GM03348 (cell line): ENCODE measurements at regions not wholly inside any gene's neighbourhood (a gene's known extent, or its start where the extent isn't known, plus 50 kb on each side); places are given as distances from the start of the nearest gene placed in this dataset.
A peak's percentile ranks its signal among the peaks of the same experiment; 100 is the strongest.
"Not testable (repeated sequence)": the region's sequence is repeated elsewhere in the genome, so short reads cannot be mapped to it uniquely, and the experiment has no call there.

Experiments used
- DNase-seq: peaks from one replicate; pipeline ENCODE4 v3.0.0; 2012; ENCODE audit warnings: low spot score

DNA sequence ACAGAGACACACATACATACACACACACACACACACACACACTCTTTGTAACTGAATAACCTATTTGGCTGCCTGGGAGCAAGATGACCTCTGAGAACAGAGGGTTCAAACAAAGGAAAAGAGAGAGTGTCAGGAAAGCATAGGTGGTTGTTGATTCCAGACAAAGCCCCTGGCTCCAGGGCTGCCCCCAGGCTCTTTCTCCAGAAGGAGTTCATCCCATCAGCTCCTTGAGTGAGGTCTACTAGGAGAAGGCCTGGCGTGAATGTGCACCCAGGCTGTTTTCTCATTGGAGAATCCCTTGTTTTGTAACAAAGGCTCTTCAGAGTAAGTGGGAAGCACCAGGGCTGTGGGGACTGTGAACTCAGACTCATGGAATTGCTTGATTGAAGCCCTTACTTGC, 151.9 kb downstream of the EMP1 start:
- no peak for DNase-seq

DNA sequence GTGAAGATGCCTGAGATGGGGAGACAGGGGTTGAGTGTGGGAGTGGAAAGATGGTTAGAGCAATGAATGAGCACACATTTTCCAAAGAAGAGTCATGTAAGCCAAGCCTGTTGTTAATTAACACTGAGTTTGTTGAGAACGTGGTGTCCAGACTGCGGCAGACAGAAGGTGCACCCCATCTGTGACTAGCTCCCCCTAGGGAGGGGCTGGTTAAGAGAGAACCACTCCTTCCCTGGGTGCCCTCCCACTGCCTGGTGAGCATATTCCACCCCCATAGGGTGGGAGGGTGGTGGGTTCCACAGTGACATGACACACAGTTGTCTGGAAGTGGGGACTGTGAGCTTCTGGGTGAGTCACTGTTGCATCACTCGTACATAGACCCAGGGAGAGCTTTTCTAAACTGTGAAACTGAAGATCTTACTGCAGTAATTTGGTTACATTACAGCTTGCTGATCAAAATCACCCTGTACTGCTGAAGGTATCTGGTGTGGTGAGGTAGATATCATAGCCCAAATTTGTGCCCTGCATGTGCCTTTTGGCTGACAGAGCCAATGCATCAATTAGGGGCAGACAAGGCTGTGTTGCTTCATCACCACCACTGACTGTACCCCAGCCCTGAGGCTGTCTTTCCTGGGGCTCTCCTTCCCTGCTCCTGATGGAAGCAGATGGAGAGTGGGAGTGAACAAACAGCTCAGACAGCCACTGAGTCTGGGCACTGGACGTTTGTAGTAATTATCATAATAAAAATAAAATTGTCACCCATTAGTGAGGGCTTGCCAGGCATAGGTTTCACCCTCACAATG, 150.9 kb downstream of the EMP1 start:
- DNase-seq: peak; percentile 83

DNA sequence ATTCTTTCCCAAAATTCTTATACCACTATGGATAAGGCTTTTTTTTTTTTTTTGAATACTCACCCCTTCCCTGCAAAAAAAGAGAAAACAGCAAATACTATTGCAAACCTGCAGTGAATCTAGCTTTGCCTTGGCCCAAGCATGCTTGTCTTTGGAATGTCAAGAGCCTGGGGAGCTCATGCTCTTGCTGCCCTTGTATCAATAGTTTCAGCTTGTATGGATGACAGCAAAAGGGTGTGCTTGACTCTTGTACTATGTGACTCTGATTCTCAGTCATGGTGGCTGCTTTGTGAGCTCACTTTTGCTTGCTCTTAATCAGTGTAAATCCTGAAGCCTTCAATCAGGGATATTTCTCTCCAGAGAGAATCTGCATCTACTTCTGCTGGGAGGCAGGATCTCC, 149.2 kb downstream of the EMP1 start:
- no peak for DNase-seq

DNA sequence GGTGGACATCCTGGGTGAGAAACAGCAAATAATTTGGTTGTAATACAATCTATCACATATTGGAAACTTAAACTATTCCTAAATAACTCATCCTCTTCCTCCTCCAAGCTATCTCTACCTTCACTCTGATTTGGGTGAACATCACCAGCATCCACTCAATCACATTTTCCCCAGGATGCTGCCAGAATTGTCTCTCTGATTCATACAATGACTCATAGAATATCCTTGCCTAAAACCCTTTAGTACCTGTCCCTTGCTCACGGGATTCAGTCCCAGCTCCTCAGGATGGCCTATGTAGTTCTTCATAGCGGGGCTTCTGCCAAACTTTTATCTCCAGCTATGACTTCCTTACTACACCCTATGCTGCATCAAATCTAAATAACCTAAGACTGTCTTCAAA, 146.8 kb downstream of the EMP1 start:
- no peak for DNase-seq

DNA sequence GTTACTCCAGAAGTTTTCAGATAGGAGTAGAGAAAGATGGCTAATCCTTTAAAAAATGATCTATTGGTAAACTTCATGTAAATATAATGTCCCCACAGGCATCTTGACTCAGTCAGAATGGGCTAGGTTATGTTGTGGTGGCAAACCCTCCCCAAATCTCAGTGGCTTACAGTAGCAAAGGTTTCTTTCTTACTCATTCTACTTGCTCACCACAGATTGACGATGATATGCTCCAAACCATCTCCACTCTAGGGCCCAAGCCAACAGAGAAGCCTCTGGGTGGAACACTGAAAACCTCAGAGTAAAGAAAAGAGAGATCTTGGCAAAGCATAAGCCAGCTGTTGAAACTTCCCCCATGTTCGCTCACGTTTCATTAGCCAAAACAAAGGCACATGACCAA, 146.4 kb downstream of the EMP1 start:
- DNase-seq: no peak

DNA sequence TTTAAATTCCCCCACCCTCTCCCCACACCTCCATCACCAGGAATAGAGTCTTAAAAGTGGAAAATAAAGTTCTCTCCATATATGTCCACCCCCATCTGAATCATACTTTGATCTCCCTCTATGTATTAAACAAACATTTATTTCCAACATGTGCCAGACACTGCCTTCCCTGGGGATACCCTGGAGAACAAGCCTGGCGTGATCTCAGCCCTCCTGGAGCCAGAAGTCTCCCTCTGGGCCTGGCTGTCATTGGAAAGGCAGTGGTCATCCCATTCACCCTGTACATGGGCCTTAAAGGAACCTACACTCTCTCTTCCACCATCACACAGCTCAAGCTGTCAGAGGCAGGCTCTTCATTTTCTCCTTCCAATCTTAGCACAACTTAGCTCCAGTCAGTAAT, 143.6 kb downstream of the EMP1 start:
- no peak for DNase-seq

DNA sequence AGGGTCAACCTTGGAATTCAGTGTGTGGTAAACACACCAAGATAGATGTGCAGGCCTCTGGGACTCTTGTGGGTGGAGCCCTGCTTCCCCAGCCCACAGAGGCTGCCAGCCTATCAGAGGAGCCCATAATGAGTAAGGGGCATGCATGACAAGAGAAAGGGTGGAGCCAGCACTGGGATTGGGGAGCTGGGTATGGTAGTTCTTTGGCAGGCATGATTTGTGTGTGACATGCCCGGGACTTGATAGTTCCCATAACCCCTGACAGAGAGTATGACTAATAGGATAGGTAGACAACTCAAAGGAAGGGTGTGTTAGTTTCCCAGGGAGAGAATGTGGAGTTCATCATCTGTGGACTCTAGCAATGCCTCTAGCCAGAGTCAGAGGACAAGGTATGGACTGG, 143.0 kb downstream of the EMP1 start:
- DNase-seq: no peak

DNA sequence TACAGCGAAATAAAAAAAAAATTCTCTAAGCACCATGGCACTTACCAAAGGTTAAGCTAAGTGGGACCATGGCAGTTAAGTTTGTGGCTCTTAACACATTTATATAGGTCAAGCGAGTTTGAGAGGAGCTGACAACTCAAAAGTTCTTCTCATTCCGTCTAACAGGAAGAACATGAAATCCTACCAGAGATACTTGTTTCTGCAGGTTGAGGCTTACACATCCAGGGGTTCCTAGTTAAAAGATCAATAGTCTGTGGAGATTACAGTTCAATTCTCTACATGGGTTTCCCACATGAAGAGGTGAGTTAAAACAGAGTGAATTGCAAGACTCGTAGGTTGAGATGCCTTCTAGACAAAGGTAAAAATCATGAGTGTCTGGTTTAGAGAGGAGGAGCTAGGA, 142.6 kb downstream of the EMP1 start:
- no peak for DNase-seq

DNA sequence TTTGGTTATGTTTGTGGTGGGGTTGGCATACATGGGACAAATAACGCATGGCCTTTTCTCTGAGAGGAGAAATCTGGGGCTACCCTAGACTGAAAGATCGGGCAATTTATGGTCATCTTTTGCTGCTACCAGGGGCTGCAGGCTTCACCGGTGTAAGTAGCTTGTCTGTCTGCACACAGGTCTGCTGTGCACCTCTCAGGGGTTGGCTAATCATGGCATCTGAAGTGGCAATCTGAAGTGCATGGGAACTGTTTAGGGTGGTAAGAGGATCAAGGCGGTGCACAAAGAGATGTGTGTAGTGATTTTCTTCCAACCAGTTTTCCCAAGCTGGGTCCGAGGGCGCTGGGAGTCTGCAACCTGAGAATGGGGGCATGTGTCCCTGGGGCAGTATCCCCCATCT, 141.3 kb downstream of the EMP1 start:
- DNase-seq: no peak

DNA sequence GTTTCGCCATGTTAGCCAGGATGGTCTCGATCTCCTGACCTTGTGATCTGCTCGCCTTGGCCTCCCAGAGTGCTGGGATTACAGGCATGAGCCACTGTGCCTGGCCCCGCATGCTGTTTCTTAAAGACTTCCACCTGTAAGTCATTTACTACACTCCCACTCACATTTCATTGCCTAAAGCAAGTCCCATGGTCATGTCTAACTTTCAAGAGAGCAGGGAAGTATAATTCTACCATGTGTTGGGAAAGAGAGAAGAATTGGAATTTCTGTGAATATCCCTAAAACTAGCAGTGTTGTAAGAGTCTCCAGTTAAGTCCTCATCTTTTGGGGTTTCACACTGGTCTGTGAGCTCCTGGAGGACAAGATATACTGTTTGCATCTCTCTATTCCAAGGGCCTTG, 139.7 kb downstream of the EMP1 start:
- DNase-seq: no peak

DNA sequence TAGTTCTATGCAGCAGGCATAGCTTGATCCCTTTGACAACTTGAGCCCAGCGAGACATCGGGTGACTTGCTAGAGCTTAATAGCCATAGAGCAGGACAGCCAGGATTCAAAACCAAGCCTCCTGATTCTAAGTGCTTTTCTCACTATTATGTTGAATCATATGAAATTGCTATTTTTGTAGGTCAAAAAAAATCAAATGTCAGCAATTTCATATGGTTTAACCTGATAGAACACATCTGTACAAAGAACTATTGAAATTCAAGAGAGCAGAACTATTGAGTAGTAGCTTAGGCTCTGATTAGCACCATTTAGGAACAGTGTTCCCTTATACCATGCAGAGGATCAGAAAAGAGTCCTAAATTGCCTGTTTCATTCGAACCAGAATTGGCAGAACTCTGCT, 132.0 kb downstream of the EMP1 start:
- no peak for DNase-seq

DNA sequence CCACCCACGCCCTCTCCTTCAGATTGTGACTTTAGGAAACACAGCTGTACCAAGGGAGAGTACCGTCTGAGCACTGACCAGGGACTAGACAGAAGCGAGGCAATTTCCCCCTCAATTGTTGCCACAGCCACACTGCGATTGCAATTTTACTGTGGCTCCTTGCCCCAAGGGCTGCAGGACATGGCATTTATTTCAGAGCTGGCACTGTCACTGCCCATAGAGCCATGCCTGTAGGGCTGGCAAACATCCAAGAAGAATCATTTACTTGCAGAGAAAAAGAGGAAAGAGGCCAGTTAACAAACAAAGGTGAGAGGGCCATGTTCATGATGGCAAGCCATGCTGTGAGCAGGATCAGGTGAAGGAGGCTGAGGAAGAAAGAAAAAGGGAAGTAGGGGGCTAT, 129.6 kb downstream of the EMP1 start:
- no peak for DNase-seq

DNA sequence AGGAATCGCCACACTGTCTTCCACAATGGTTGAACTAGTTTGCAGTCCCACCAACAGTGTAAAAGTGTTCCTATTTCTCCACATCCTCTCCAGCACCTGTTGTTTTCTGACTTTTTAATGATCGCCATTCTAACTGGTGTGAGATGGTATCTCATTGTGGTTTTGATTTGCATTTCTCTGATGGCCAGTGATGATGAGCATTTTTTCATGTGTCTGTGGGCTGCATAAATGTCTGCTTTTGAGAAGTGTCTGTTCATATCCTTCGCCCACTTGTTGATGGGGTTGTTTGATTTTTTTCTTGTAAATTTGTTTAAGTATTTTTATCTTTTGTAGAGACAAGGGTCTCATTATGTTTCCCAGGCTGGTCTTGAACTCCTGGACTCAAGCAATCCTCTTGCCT, 128.5 kb downstream of the EMP1 start:
- DNase-seq: not testable (repeated sequence)

DNA sequence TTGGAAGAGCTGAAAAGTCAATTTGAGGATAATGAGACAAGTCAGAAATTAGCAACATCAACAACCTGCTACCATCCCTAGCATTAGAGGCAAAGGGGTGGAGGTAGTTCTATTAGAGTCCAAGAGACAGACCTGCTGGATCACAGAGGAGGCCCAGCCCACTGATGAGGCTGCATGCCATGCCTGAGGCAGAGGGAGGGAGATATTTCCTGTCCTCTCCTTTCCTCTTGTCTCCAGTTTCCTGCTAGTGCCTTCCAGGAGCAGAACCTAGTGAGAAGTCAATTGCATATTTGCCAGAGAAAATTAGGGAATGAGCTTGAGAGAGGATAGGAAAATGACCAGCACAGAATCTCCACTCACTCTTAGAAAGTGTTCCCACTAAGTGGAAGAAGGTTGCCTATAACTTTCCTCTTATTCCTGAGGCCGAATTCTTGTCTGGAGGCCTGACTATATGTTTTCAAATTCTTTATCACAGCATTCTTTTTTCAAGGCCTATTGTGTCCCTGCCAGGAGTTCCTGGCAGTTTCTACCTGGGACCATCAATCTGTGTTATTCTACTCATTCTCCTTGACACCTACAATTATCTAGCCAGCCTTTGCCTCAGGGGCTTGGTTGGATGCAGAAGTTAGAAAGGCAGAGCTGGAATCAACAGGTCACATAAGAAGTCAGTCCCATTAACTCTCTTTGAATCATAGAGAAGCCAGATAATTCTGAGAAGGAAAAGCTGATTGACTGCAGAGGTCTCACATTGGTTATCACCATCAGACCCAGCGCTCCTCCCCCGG, 121.9 kb downstream of the EMP1 start:
- no peak for DNase-seq

DNA sequence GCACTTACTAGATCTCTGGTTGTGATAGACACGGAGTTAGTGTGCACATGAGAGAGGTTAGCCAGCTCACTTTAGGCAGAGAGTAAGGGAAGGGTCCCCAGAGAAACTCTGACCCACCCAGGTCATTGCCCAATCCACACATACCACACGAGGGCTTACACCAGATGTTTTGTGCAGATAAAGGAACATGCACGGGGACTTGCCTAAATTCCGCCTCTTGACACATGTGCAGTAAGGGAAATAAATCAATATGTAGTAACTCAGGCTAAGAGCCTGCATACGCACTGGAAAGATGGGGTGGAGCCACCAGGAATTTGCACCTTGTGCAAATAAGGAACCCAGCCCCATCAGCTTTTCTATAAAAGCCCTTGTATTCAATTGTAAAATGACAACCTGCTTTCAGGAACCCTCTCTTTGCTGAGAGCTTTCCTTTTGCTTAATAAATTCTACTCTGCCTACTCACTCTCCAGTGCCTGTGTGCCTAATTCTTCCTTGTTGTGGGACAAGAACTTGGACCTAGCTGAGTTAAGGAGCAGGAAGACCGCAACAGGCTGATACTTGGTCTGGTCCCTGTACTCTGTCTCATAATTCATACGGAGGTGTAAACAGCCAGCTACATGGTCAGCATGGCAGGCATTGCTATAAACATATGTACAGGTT, 120.2 kb downstream of the EMP1 start:
- DNase-seq: no peak

DNA sequence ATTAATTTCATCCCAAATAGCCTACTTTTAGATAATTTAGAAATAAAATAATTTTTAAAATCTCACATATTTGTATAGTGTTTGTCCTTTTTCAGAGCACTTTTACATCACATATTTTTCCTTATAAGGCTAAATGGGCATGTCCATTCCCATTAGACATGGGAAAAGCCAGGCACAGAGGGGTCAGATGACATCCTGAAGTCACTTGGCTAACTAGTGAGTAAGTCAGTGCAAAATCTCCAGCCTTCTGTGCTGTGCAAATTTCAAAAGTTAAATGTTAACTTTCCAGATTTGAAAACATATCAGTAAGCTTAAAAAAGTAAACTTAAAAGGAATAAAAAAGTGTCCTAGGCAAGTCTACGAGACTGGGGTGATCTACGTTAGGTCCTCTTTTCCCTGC, 117.4 kb downstream of the EMP1 start:
- DNase-seq: no peak

DNA sequence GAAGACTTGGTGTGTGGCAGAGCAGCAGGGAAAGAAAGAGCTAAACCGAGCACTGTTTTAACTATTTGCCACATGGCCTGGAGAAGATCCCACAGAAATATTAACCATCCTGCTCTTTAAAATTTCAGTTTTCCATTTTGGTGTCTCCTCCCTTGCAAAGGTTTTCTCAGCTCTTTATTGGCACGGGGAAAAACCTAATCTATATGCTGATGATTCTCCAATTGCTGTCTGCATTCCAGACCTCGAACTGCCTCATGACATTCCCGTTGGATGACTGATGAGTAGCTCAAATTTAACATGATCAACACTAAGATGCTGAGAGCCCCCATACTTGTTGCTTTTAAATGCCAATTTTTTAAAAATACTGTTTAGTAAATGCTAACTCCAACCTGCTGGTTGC, 115.0 kb downstream of the EMP1 start:
- no peak for DNase-seq

DNA sequence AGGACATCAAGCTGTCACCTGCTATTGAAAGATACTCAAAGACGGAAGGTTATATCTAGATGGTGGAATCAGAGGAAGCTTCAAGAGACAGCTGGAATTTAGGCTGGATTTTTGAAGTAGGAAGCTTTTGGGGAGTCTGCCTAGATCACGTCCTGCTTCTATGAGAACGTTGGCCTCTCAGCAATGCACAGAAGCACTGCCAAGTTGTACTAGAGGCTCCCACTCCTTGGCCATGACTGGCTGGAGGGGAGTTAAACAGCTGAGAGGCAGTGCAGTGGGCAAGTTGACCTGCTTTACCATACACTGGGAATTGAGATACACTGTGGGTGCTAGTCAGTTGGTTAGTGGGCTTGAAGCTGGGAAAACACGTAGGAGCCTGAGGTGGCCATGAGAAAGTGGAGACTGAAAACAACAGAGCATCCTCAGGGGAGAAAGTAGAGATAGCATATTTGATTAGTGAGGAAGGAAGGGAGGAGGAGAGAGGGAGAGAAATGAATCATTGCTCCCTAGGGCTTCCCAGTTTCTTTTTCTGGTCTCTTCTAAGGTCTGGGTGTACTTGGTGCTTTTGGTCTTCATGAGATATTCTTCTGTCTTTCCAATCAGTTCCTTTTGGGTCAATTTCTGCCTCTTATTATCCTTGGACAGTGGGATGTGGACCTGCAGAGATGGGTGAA, 110.8 kb downstream of the EMP1 start:
- no peak for DNase-seq

DNA sequence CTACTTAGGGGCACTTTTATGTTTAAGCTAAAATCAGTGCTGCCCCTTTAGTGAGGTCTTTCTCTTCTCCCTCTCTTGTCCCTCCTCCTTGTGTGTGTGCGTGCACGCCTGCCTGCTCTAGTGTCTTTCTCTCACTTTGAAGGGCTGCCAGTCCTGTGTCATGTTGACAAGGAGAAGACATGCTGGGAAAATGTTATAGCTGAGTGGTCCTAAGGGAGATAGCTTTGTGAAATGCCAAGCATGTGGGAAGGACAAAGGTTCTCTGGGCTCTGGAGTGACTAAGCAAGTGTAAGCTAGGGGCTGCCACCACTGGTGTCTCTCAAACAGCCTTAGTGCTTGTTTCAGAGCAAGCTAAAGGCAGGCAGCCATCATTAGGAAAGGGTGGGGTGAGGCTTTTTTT, 108.4 kb downstream of the EMP1 start:
- no peak for DNase-seq

DNA sequence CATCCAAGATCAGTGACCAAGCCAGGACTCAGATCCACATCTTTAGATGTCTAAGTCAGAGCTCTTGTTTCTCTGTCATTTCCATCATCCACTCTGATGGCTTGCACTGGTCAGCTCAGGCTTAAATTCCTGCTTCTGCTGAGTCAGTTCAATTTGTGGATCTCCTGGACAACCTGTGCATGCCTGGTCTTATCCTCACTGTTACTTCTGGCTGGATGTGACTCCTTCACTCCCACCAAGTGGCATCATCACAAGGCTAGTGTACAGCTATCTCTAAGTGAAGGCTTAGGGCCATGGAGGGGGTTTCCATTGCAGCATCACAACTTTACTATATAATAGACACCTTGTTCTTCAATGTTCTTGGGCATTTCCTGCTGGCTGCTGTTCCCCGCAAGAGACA, 102.9 kb downstream of the EMP1 start:
- no peak for DNase-seq

DNA sequence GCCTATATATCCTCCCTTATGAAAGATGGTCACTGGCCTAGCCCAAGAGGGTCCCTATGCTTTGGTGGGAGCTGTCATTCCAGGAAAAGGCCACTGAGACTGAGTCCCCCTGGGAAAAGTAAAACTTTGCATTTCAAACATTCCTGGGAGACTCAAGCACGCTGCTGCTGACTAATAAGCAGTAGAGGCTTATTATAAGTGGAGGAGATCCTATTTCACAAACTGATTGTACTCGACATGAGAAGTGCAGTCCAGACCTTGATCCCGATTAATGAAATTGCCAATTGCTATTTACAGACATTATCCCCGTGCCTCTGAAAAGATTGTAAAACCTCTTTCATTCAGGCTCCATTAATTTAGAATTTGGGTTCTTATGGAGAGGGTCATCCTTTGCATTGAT, 96.6 kb downstream of the EMP1 start:
- peak; percentile 37 for DNase-seq

DNA sequence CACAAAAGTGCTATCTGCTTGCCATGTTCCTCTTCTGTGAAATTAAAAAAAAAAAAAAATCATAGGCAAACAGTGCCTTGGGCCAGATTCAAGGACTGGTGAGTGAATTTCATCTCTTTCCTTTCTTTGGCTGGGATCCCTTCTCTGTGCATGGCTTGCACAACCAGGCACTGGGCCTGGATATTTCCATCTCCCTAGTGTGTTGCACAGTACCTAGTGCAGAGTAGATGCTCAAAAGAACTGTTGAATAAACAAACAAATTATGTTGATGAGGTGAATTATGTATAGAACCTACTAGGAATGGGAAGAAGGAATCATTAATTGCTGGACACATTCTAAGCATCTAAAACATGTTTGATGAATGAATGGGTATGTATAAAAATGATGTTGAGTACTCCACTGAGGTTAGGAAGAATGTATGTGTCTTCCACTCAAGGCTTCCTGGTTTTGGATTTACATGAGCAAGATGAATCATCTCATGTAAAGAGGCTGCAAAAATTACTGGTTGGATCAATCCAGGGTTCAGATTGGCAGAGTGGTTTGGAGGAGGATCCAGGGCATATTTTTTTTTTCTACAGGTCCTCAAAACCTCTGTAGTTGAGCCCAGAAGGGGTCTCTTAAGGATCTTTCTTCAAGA, 93.2 kb downstream of the EMP1 start:
- no peak for DNase-seq
